ENCODE measurements at regions not wholly inside any gene's neighbourhood (a gene's known extent, or its start where the extent isn't known, plus 50 kb on each side); places are given as distances from the start of the nearest gene placed in this dataset.

DNA sequence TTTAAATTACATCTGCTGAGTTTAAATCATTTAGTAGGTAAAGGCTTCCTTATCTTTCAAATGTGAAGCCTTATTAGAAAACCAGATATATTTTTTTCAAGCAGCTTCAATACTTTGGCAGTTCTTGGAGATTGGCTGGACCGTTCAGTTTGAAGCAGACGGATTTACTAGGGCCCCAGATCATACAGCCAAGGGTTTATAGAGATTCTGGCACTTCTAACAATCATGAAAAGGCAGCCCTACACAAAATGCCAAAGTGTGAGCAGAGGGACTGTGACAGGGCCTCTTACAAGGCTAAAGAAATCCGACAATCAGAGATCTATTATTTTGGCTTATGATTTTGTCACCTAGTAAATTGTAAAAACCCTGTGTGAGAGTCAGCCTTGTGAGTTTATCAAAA lies 162.8 kb upstream of the SLC38A2 start:
- TF ChIP-seq, protein P1, sequence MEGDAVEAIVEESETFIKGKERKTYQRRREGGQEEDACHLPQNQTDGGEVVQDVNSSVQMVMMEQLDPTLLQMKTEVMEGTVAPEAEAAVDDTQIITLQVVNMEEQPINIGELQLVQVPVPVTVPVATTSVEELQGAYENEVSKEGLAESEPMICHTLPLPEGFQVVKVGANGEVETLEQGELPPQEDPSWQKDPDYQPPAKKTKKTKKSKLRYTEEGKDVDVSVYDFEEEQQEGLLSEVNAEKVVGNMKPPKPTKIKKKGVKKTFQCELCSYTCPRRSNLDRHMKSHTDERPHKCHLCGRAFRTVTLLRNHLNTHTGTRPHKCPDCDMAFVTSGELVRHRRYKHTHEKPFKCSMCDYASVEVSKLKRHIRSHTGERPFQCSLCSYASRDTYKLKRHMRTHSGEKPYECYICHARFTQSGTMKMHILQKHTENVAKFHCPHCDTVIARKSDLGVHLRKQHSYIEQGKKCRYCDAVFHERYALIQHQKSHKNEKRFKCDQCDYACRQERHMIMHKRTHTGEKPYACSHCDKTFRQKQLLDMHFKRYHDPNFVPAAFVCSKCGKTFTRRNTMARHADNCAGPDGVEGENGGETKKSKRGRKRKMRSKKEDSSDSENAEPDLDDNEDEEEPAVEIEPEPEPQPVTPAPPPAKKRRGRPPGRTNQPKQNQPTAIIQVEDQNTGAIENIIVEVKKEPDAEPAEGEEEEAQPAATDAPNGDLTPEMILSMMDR (IDR thresholded peaks at IDR 0.05): no peak
- TF ChIP-seq POLR2A (IDR thresholded peaks at IDR 0.05): no peak

All from body of pancreas (tissue), 4 donors.